GM12874 (cell line): ENCODE measurements at regions not wholly inside any gene's neighbourhood (a gene's known extent, or its start where the extent isn't known, plus 50 kb on each side); places are given as distances from the start of the nearest gene placed in this dataset.

Experiments
- CTCF ChIP-seq: IDR thresholded peaks from 2 replicates; pipeline ENCODE4 v1.5.1; 2011; ENCODE audit warnings: low read depth, mild to moderate bottlenecking, control low read depth, low read length, moderate library complexity; ENCODE audit not compliant: insufficient read depth

- no peak for TF ChIP-seq CTCF
Observed at GRCh38 chr10:118151461-118151860, 104.7 kb upstream of the RAB11FIP2 start.

GRCh38 chr10:118148247-118148646 lies 101.5 kb upstream of the RAB11FIP2 start:
- no peak for TF ChIP-seq CTCF

GRCh38 chr10:118145256-118145655 lies 98.5 kb upstream of the RAB11FIP2 start:
- TF ChIP-seq CTCF = no peak

- no peak for TF ChIP-seq CTCF
Observed at GRCh38 chr10:118141471-118141870, 94.7 kb upstream of the RAB11FIP2 start.

GRCh38 chr10:118139321-118139720 lies 92.6 kb upstream of the RAB11FIP2 start:
- no peak for TF ChIP-seq CTCF

- no peak for TF ChIP-seq CTCF
Observed at GRCh38 chr10:118128675-118129074, 81.9 kb upstream of the RAB11FIP2 start.

- TF ChIP-seq CTCF = no peak
Observed at GRCh38 chr10:118118716-118119115, 72.0 kb upstream of the RAB11FIP2 start.
